Stimulated activated naive B cell treated with anti-CD40 and anti-IgM and Interleukin-4, amounts not matched to agents 10 μg/mL and 1 μg/mL and 100 μg/mL, for 72 hours (primary cell): ENCODE measurements at regions not wholly inside any gene's neighbourhood (a gene's known extent, or its start where the extent isn't known, plus 50 kb on each side); places are given as distances from the start of the nearest gene placed in this dataset.

Experiments
- ATAC-seq, 2 donors: fragments of 150-1000 bp; cut with Tn5 transposase; replicated peaks; 2 replicates each; pipeline ENCODE4 v1.10.0; 2021; ENCODE audit warnings: moderate library complexity in 1 of 2
- DNase-seq: peaks from one replicate; pipeline ENCODE4 v3.0.0; 2021
- H3K27ac Mint-ChIP-seq: one replicate; pipeline ENCODE4 v1.8.0; 2022; ENCODE audit warnings: mild to moderate bottlenecking, mixed read lengths
- H3K27me3 Mint-ChIP-seq, 2 donors: one replicate each; pipeline ENCODE4 v1.8.0; 2022; ENCODE audit warnings: mixed read lengths in 2 of 2
- H3K36me3 Mint-ChIP-seq, 2 donors: one replicate each; pipeline ENCODE4 v1.8.0; 2022; ENCODE audit warnings: mixed read lengths in 2 of 2, mild to moderate bottlenecking in 1 of 2
- H3K4me1 Mint-ChIP-seq, 2 donors: one replicate each; pipeline ENCODE4 v1.8.0; 2022; ENCODE audit warnings: mixed read lengths in 2 of 2, mild to moderate bottlenecking in 1 of 2
- H3K4me3 Mint-ChIP-seq, 2 donors: one replicate each; pipeline ENCODE4 v1.8.0; 2022; ENCODE audit warnings: mild to moderate bottlenecking in 2 of 2, mixed read lengths in 2 of 2, moderate library complexity in 1 of 2
- H3K9me3 Mint-ChIP-seq, 2 donors: one replicate each; pipeline ENCODE4 v1.8.0; 2022; ENCODE audit warnings: mixed read lengths in 2 of 2, mild to moderate bottlenecking in 1 of 2

DNA sequence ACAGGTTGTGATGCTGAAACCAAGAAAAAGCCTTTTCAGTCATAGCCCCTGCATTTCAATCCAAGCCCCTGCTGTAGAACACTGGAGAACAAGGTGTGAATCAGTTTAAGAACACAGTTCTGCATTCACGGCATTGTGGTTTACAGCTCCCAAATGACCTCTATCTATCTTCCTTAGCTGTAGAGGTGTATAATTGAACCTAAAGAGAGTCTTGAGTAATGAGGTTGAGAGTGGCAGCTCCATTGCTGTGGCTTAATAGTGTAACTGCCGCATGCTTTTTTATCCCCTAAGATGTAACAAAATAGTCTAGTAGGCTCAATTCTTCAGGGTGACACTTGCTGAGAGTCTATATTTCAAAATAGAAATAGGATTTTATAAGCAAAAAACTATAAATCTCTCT lies 121.3 kb upstream of the EPHA4 start:
- no peak for DNase-seq
- H3K36me3 Mint-ChIP-seq: no peaks in the 10 kb centered on the region
- no peaks in the 10 kb centered on the region for H3K4me1 Mint-ChIP-seq
- no peaks in the 10 kb centered on the region for H3K9me3 Mint-ChIP-seq
- H3K27ac Mint-ChIP-seq: no peak overlapping the region
- H3K27me3 Mint-ChIP-seq: no peaks in the 10 kb centered on the region
- H3K4me3 Mint-ChIP-seq: no peak overlapping the region
- no peak for ATAC-seq

- Mint-ChIP-seq H3K4me1 (no peaks in the 10 kb centered on the region), H3K27me3 (no peaks in the 10 kb centered on the region), H3K27ac (no peak overlapping the region), H3K9me3 (no peaks in the 10 kb centered on the region), H3K4me3 (no peak overlapping the region), H3K36me3 (no peaks in the 10 kb centered on the region)
- DNase-seq (no peak), ATAC-seq (no peak)
Measured at GRCh38 chr2:221691571-221691970, 119.5 kb upstream of the EPHA4 start.

DNA sequence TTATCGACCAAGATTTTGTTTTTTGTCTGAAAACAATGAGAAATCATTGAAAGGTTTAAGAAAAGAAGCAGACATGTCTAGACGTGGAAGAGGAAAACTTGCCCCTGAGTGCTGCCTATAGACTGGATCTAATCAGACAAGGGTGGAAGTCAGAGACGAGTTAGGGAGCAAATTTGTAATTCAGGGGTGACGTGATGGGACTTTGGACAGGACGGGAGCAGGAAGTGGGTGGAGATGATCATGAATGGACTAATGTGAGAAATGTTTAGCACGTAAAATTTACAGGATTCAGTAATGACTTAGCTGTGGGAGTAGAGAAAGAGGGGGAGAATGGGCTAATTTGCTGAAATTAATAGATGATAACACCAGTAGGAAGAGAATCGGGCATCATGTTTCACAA lies 117.0 kb upstream of the EPHA4 start:
- DNase-seq: no peak
- Mint-ChIP-seq H3K4me3 (no peak overlapping the region), H3K36me3 (no peaks in the 10 kb centered on the region), H3K9me3 (no peaks in the 10 kb centered on the region), H3K4me1 (no peaks in the 10 kb centered on the region), H3K27me3 (no peaks in the 10 kb centered on the region), H3K27ac (no peak overlapping the region)
- no peak for ATAC-seq

GRCh38 chr2:221680548-221680947 lies 108.4 kb upstream of the EPHA4 start:
- no peak for DNase-seq
- no peaks in the 10 kb centered on the region for H3K4me1 Mint-ChIP-seq
- no peak overlapping the region for H3K4me3 Mint-ChIP-seq

GRCh38 chr2:221677688-221678087 lies 105.6 kb upstream of the EPHA4 start:
- Mint-ChIP-seq H3K9me3 (no peaks in the 10 kb centered on the region), H3K4me3 (no peak overlapping the region), H3K27me3 (no peaks in the 10 kb centered on the region), H3K4me1 (no peaks in the 10 kb centered on the region), H3K36me3 (no peaks in the 10 kb centered on the region), H3K27ac (no peak overlapping the region)
- DNase-seq: no peak
- no peak for ATAC-seq

More at GRCh38 chr2:221680548-221680947, 108.4 kb upstream of the EPHA4 start:
- ATAC-seq: no peak
- Mint-ChIP-seq H3K27ac (no peak overlapping the region), H3K9me3 (peaks cover 0 to 3% of the 10 kb centered on the region in 2 donors), H3K27me3 (no peaks in the 10 kb centered on the region), H3K36me3 (no peaks in the 10 kb centered on the region)

GRCh38 chr2:221676566-221677172 lies 104.6 kb upstream of the EPHA4 start:
- Mint-ChIP-seq H3K4me1 (no peaks in the 10 kb centered on the region), H3K36me3 (no peaks in the 10 kb centered on the region), H3K4me3 (no peak overlapping the region), H3K27ac (no peak overlapping the region), H3K27me3 (no peaks in the 10 kb centered on the region), H3K9me3 (no peaks in the 10 kb centered on the region)
- ATAC-seq (no peak), DNase-seq (no peak)

DNA sequence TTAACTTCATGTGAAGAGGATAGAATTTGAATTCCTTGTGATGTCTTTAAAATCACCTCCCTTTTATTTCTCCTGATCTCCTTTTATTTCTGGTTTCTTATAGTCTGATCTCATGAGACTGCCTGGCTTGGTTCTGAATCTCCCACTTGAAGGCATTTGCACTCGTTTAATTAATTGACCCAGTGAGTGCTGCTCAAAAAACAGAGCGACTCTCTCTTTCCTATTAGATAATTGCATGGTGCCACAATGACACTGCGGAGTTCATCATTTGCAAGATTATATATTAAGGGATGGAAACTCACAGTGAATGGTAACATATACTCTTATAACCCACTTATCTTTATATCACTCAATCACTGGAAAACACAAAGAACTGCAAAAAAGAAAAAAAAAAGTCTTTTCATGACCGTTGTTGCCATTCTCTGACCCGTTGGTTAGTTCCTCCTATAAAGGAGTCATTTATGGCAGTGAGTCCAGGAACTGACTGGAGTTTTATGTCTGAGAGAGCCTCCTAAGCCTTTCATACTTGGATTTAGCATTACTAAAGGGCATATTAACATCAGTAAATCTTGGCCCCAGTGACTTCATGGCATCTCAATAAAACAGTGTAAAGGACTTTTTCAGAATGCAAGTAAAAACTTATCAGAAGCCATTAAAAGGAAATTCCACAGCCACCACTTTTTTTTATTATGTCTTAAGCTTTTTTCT lies 103.3 kb upstream of the EPHA4 start:
- no peaks in the 10 kb centered on the region for H3K4me1 Mint-ChIP-seq

GRCh38 chr2:221674446-221674845 lies 102.3 kb upstream of the EPHA4 start:
- Mint-ChIP-seq H3K27me3 (no peaks in the 10 kb centered on the region), H3K4me3 (no peak overlapping the region), H3K36me3 (no peaks in the 10 kb centered on the region), H3K4me1 (no peaks in the 10 kb centered on the region), H3K9me3 (no peaks in the 10 kb centered on the region), H3K27ac (no peak overlapping the region)
- DNase-seq (no peak), ATAC-seq (no peak)

More for the DNA sequence above, 103.3 kb upstream of the EPHA4 start:
- Mint-ChIP-seq H3K27me3 (no peaks in the 10 kb centered on the region), H3K4me3 (no peak overlapping the region), H3K36me3 (no peaks in the 10 kb centered on the region), H3K27ac (no peak overlapping the region), H3K9me3 (no peaks in the 10 kb centered on the region)
- ATAC-seq (no peak), DNase-seq (no peak)

- Mint-ChIP-seq H3K27ac (no peak overlapping the region), H3K36me3 (no peaks in the 10 kb centered on the region), H3K27me3 (no peaks in the 10 kb centered on the region), H3K9me3 (no peaks in the 10 kb centered on the region), H3K4me3 (no peak overlapping the region), H3K4me1 (no peaks in the 10 kb centered on the region)
- DNase-seq (no peak), ATAC-seq (no peak)
Measured at GRCh38 chr2:221673248-221673647, 101.1 kb upstream of the EPHA4 start.

- Mint-ChIP-seq H3K9me3 (no peaks in the 10 kb centered on the region), H3K36me3 (no peaks in the 10 kb centered on the region), H3K4me1 (no peaks in the 10 kb centered on the region), H3K4me3 (no peak overlapping the region), H3K27ac (no peak overlapping the region), H3K27me3 (no peaks in the 10 kb centered on the region)
- no peak for DNase-seq
- ATAC-seq: no peak
Measured at GRCh38 chr2:221671515-221671914, 99.4 kb upstream of the EPHA4 start.

DNA sequence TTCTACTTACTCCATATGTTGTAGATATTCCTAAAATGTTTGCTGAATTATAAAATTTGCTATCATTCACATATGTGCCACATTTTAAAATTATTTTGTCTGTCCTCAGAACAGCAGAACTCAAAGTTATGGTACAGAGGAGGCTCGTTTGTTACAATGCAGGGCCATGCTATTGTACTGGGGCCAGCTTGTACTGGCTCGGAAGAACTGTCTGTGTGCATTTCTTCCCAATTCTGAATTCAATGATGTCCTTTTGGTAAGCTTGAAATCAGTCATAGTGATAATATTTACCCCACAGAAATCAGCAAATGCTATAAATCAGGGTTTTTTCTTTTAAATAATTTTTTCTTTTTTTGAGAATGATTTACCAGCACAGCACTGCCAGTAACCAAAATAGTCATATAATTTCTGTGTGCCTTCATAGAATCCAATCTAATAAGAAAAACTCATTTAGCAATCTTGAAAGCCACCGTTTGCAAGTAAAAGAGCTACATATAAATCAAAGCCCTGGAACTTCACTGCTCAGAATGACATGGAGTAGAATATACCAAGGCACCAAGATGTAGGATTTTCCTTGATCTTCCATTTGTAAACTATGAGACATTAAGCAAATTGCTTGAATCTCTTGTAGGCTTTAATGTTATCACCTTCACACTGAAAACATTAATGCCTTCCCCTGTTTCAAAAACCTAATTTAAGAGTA lies 90.7 kb upstream of the EPHA4 start:
- DNase-seq (no peak), ATAC-seq (no peak)
- Mint-ChIP-seq H3K4me1 (no peaks in the 10 kb centered on the region), H3K36me3 (no peaks in the 10 kb centered on the region), H3K27ac (no peak overlapping the region), H3K27me3 (no peaks in the 10 kb centered on the region), H3K9me3 (peaks cover 5 to 8% of the 10 kb centered on the region in 2 donors), H3K4me3 (no peak overlapping the region)

DNA sequence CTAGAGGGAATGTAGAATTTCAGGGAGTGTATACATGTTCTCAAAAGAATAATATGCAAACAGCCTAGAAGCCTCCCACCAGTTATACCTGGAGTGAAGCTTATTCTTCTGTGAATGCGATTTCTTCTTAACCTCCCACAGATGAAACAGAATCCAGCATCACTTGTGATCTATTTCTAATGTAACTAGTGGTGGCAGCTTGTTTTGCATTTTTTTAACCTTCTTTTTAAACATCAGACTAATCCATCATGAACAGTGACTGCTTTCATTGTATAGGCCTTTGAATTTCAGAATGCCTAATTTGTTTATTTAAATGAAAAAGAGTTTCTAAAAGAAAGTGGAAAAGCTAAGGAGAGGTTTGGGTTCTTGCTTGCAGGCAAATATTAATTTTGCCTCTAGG lies 85.7 kb upstream of the EPHA4 start:
- ATAC-seq (no peak), DNase-seq (no peak)
- Mint-ChIP-seq H3K9me3 (peaks cover 1 to 5% of the 10 kb centered on the region in 2 donors), H3K27ac (no peak overlapping the region), H3K36me3 (no peaks in the 10 kb centered on the region), H3K4me3 (no peak overlapping the region), H3K27me3 (no peaks in the 10 kb centered on the region), H3K4me1 (no peaks in the 10 kb centered on the region)

GRCh38 chr2:221655300-221655699 lies 83.2 kb upstream of the EPHA4 start:
- H3K4me3 Mint-ChIP-seq: no peak overlapping the region
- H3K36me3 Mint-ChIP-seq: no peaks in the 10 kb centered on the region
- no peaks in the 10 kb centered on the region for H3K27me3 Mint-ChIP-seq
- peaks cover 0 to 1% of the 10 kb centered on the region in 2 donors for H3K9me3 Mint-ChIP-seq
- no peak for ATAC-seq
- no peaks in the 10 kb centered on the region for H3K4me1 Mint-ChIP-seq
- DNase-seq: no peak
- H3K27ac Mint-ChIP-seq: no peak overlapping the region

DNA sequence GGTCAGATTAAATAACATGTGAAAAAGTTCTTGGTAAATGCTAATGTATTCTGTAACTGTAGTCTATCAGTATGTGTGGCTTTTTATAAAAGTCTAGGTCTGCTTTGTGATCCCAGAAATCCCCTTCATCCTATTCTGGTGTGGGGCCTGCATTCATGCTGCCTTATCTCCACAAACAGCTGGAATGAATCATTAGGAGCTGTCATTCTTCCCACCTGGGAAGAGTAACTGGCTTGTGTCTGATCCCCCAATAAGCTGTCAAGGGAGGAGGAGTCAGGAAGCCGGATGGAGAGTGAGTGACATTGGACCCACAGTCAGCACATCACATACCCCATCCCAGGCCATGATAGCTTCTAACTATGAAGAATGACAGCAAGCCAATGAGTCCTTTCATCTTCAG lies 81.1 kb upstream of the EPHA4 start:
- no peaks in the 10 kb centered on the region for H3K9me3 Mint-ChIP-seq
- DNase-seq: no peak
- no peaks in the 10 kb centered on the region for H3K36me3 Mint-ChIP-seq
- ATAC-seq: no peak
- H3K27ac Mint-ChIP-seq: no peak overlapping the region
- H3K4me1 Mint-ChIP-seq: no peaks in the 10 kb centered on the region
- H3K27me3 Mint-ChIP-seq: no peaks in the 10 kb centered on the region
- H3K4me3 Mint-ChIP-seq: no peak overlapping the region
